Fibroblast of lung (primary cell): ENCODE measurements at regions not wholly inside any gene's neighbourhood (a gene's known extent, or its start where the extent isn't known, plus 50 kb on each side); places are given as distances from the start of the nearest gene placed in this dataset.

Experiments
- DNase-seq, 2 donors: peaks; one replicate each; pipeline versions ENCODE4 v3.0.0 to v3.0.0-alpha.2; 2010; ENCODE audit warnings: low read depth in 2 of 2
- H2AFZ ChIP-seq: 2 replicates; pipeline ENCODE4 v1.5.1; 2012; ENCODE audit warnings: low read length, control low read depth, inconsistent platforms
- H3K27ac ChIP-seq: 2 replicates; pipeline ENCODE4 v1.5.1; 2011; ENCODE audit warnings: low read length, control low read depth; ENCODE audit not compliant: insufficient read depth
- H3K27me3 ChIP-seq: 2 replicates; pipeline ENCODE4 v1.5.1; 2011; ENCODE audit warnings: mild to moderate bottlenecking, low read length; ENCODE audit not compliant: control insufficient read depth, insufficient read depth
- H3K36me3 ChIP-seq: 2 replicates; pipeline ENCODE4 v1.5.1; 2011; ENCODE audit warnings: low read length; ENCODE audit not compliant: control insufficient read depth, insufficient read depth
- H3K4me1 ChIP-seq: 2 replicates; pipeline ENCODE4 v1.5.1; 2011; ENCODE audit warnings: low read length; ENCODE audit not compliant: control insufficient read depth, insufficient read depth; ENCODE audit errors: extremely low read depth
- H3K4me2 ChIP-seq: 2 replicates; pipeline ENCODE4 v1.5.1; 2011; ENCODE audit warnings: low read length, control low read depth; ENCODE audit not compliant: insufficient read depth; ENCODE audit errors: extremely low read depth
- H3K4me3 ChIP-seq, 4 experiments: fragments of 200-600 bp in 1 of 4; sonication (generic) in 1 of 4; replicated peaks in 1 of 4; 2 replicates each; pipeline ENCODE4 v1.5.1; 2011 to 2016; ENCODE audit warnings: low read length in 4 of 4, low read depth in 3 of 4, mild to moderate bottlenecking in 3 of 4, control low read depth in 2 of 4, inconsistent platforms in 1 of 4, mixed read lengths in 1 of 4; ENCODE audit not compliant: insufficient read depth in 1 of 4; ENCODE audit errors: control extremely low read depth in 1 of 4
- H3K79me2 ChIP-seq: 2 replicates; pipeline ENCODE4 v1.5.1; 2012; ENCODE audit warnings: mild to moderate bottlenecking, low read length, inconsistent platforms; ENCODE audit not compliant: control insufficient read depth, insufficient read depth
- H3K9ac ChIP-seq: 2 replicates; pipeline ENCODE4 v1.5.1; 2011; ENCODE audit warnings: mild to moderate bottlenecking, low read length, control low read depth; ENCODE audit not compliant: insufficient read depth
- H3K9me3 ChIP-seq: 2 replicates; pipeline ENCODE4 v1.5.1; 2012; ENCODE audit warnings: low read depth, low read length; ENCODE audit not compliant: control insufficient read depth, insufficient read depth
- H4K20me1 ChIP-seq: 2 replicates; pipeline ENCODE4 v1.5.1; 2011; ENCODE audit warnings: low read length; ENCODE audit not compliant: control insufficient read depth, insufficient read depth; ENCODE audit errors: extremely low read depth
- EZH2 ChIP-seq: IDR thresholded peaks from 2 replicates; pipeline ENCODE4 v1.5.1; 2012; ENCODE audit warnings: low read length, control low read depth, mild to moderate bottlenecking; ENCODE audit errors: missing control alignments
- TF ChIP-seq, protein P1 (sequence below), 2 donors: IDR thresholded peaks in 1 of 2; conservative IDR thresholded peaks in 1 of 2; 1 replicate in 1 of 2; 2 replicates in 1 of 2; pipeline ENCODE4 v1.5.1; 2011 to 2012; ENCODE audit warnings: low read length in 2 of 2, control low read depth in 1 of 2, inconsistent platforms in 1 of 2, low read depth in 1 of 2, mild to moderate bottlenecking in 1 of 2

DNA sequence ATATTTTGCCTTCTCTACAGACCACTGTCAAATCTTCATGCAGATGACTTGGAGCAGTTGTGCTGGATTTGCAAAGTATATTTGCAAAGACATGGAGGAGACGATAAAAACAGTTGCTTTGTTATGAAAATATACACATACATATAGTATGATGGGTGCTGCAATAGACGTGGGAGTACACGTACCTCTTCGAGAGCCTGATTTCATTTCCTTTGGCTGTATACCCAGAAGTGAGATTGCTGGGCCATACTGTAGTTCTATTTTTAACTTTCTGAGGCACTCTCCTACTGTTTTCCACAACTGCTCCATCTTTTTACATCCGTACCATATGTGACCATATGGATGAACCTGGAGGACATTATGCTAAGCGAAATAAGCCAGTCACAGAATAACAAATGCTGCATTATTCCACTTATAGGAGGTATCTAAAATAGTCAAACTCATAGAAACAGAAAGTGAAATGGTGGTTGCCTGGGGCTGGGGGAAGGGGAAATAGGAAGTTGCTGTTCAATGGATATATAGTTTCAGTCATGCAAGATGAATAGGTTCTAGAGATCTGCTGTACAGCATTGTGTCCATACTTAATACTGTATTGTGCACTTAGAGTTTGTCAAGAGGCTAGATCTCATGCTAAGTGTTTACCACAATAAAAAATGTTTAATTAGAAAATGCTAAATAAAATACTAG is 223.8 kb downstream of the HAO1 start:
- Histone ChIP-seq H3K27ac (no peak overlapping the region), H4K20me1 (no peaks in the 10 kb centered on the region), H3K79me2 (no peaks in the 10 kb centered on the region), H3K4me1 (no peaks in the 10 kb centered on the region), H3K27me3 (no peaks in the 10 kb centered on the region), H3K9me3 (no peaks in the 10 kb centered on the region), H3K36me3 (no peaks in the 10 kb centered on the region), H3K4me3 (no peak overlapping the region), H2AFZ (no peak overlapping the region), H3K9ac (no peak overlapping the region), H3K4me2 (no peak overlapping the region)
- TF ChIP-seq, protein P1, sequence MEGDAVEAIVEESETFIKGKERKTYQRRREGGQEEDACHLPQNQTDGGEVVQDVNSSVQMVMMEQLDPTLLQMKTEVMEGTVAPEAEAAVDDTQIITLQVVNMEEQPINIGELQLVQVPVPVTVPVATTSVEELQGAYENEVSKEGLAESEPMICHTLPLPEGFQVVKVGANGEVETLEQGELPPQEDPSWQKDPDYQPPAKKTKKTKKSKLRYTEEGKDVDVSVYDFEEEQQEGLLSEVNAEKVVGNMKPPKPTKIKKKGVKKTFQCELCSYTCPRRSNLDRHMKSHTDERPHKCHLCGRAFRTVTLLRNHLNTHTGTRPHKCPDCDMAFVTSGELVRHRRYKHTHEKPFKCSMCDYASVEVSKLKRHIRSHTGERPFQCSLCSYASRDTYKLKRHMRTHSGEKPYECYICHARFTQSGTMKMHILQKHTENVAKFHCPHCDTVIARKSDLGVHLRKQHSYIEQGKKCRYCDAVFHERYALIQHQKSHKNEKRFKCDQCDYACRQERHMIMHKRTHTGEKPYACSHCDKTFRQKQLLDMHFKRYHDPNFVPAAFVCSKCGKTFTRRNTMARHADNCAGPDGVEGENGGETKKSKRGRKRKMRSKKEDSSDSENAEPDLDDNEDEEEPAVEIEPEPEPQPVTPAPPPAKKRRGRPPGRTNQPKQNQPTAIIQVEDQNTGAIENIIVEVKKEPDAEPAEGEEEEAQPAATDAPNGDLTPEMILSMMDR (conservative IDR thresholded peaks at IDR 0.05 in 1 of 2, IDR thresholded peaks at IDR 0.05 in 1 of 2; ENCODE audit: low read depth in 1 of 2, low read length in 2 of 2): no peak
- TF ChIP-seq EZH2: no peak
- no peak for DNase-seq

DNA sequence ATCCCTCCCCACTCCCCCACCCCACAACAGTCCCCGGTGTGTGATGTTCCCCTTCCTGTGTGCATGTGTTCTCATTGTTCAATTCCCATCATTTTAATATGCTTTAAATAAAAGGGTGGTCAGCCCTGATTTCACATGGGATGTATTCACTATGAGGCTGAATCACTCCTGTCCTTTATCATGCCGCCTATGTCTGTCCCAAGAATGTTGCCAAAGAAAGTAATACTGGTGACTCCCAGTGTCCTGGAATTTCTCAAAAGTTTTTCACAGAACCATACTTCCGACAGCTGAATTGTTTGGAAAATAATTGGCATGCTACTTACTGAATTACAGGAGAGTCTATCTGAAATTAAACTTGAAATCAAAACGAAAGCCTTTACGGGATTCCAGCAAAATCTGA is 217.7 kb downstream of the HAO1 start:
- Histone ChIP-seq H3K9ac (no peak overlapping the region), H3K9me3 (no peaks in the 10 kb centered on the region), H3K4me1 (no peaks in the 10 kb centered on the region), H4K20me1 (no peaks in the 10 kb centered on the region), H3K27ac (no peak overlapping the region), H3K36me3 (no peaks in the 10 kb centered on the region), H3K27me3 (no peaks in the 10 kb centered on the region), H3K4me3 (no peak overlapping the region), H2AFZ (no peak overlapping the region), H3K4me2 (no peak overlapping the region), H3K79me2 (no peaks in the 10 kb centered on the region)
- DNase-seq: peak in 1 of 2 donors; percentile 63
- TF ChIP-seq, protein P1 (conservative IDR thresholded peaks at IDR 0.05 in 1 of 2, IDR thresholded peaks at IDR 0.05 in 1 of 2; ENCODE audit: low read depth in 1 of 2, low read length in 2 of 2): no peak
- no peak for TF ChIP-seq EZH2

DNA sequence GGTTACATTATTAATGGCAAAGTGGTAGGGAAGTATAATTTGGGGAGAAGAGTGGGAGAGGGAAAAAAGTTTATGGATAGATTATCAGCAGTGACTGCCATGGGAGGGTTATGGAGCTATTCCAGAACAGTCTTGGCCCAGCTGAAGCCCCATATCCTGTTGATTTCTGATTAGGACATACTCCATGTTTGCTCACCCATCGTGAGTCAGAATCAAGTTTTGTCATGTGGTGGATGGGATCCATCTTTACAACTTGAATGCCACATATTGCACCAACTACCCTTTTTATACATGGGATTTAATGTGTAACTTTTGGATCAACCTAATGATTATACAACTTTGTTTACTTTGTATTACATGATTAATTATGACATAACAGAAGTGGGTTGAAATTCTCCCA is 217.0 kb downstream of the HAO1 start:
- H2AFZ ChIP-seq: no peak overlapping the region
- no peak for TF ChIP-seq EZH2
- TF ChIP-seq, protein P1 (conservative IDR thresholded peaks at IDR 0.05 in 1 of 2, IDR thresholded peaks at IDR 0.05 in 1 of 2; ENCODE audit: low read depth in 1 of 2, low read length in 2 of 2): no peak
- H3K79me2 ChIP-seq: no peaks in the 10 kb centered on the region
- no peaks in the 10 kb centered on the region for H3K36me3 ChIP-seq
- no peaks in the 10 kb centered on the region for H3K9me3 ChIP-seq
- H4K20me1 ChIP-seq: no peaks in the 10 kb centered on the region
- H3K27ac ChIP-seq: no peak overlapping the region
- no peaks in the 10 kb centered on the region for H3K27me3 ChIP-seq
- H3K4me2 ChIP-seq: no peak overlapping the region
- no peak overlapping the region for H3K9ac ChIP-seq
- no peaks in the 10 kb centered on the region for H3K4me1 ChIP-seq
- peak; percentile 48 to 52 for DNase-seq
- H3K4me3 ChIP-seq: no peak overlapping the region
